Liver (tissue), 3 donors: ENCODE measurements at regions not wholly inside any gene's neighbourhood (a gene's known extent, or its start where the extent isn't known, plus 50 kb on each side); places are given as distances from the start of the nearest gene placed in this dataset.

Experiments used
- ATF3 ChIP-seq: IDR thresholded peaks from 2 replicates; pipeline ENCODE4 v1.6.1; 2016; ENCODE audit warnings: antibody characterized with exemption
- CTCF ChIP-seq: fragments of 150-350 bp; IDR thresholded peaks from 2 replicates; pipeline ENCODE4 v1.5.1; 2017; ENCODE audit warnings: improper control_type of control experiment, low read depth, low read length; ENCODE audit not compliant: missing input control
- FOXA1 ChIP-seq: IDR thresholded peaks from 2 replicates; pipeline ENCODE4 v1.6.1; 2016; ENCODE audit warnings: antibody characterized with exemption
- GABPA ChIP-seq, 2 donors: IDR thresholded peaks in 1 of 2; conservative IDR thresholded peaks in 1 of 2; 2 replicates each; pipeline ENCODE4 v1.6.1; 2016; ENCODE audit warnings: antibody characterized with exemption in 2 of 2, mild to moderate bottlenecking in 1 of 2, moderate library complexity in 1 of 2
- MAX ChIP-seq: IDR thresholded peaks from 2 replicates; pipeline ENCODE4 v1.6.1; 2016; ENCODE audit warnings: antibody characterized with exemption
- RAD21 ChIP-seq, 2 donors: IDR thresholded peaks; 2 replicates each; pipeline ENCODE4 v1.6.1; 2016; ENCODE audit warnings: antibody characterized with exemption in 2 of 2, mild to moderate bottlenecking in 2 of 2
- SP1 ChIP-seq: IDR thresholded peaks from 2 replicates; pipeline ENCODE4 v1.6.1; 2018; ENCODE audit warnings: antibody characterized with exemption, mild to moderate bottlenecking
- donor health status: healthy.
- donor health status: healthy.

- TF ChIP-seq CTCF (no peak), GABPA (IDR thresholded peaks at IDR 0.05 in 1 of 2, conservative IDR thresholded peaks at IDR 0.05 in 1 of 2) (no peak), ATF3 (no peak), MAX (no peak), FOXA1 (no peak), RAD21 (IDR thresholded peaks at IDR 0.05) (no peak), SP1 (no peak)
Measured at GRCh38 chr6:74551896-74552295, 654.0 kb downstream of the COL12A1 start.
